CD14-positive monocyte (primary cell): ENCODE measurements at regions not wholly inside any gene's neighbourhood (a gene's known extent, or its start where the extent isn't known, plus 50 kb on each side); places are given as distances from the start of the nearest gene placed in this dataset.

Source experiments
- DNase-seq, 3 donors: peaks; one replicate each; pipeline ENCODE4 v3.0.0-alpha.2; 2011 to 2022
- H2AFZ ChIP-seq: 2 replicates; pipeline ENCODE4 v1.6.0; 2012; ENCODE audit warnings: mild to moderate bottlenecking, low read depth, low read length, inconsistent platforms; ENCODE audit not compliant: insufficient read depth, poor library complexity, severe bottlenecking
- H3K27ac ChIP-seq, 2 donors: 1 replicate in 1 of 2; 2 replicates in 1 of 2; pipeline ENCODE4 v1.5.1; 2012 to 2013; ENCODE audit warnings: low read length in 2 of 2, control low read depth in 1 of 2, inconsistent platforms in 1 of 2, low read depth in 1 of 2, mild to moderate bottlenecking in 1 of 2
- H3K27me3 ChIP-seq, 2 donors: one replicate each; pipeline versions ENCODE4 v1.6.0 to v1.6.1; 2011 to 2013; ENCODE audit warnings: low read length in 2 of 2; ENCODE audit not compliant: control insufficient read depth in 2 of 2, insufficient read depth in 2 of 2
- H3K36me3 ChIP-seq, 2 donors: replicated peaks in 1 of 2; 1 replicate in 1 of 2; 2 replicates in 1 of 2; pipeline versions ENCODE4 v1.5.1 to v1.6.1; 2012 to 2013; ENCODE audit warnings: low read length in 2 of 2, control low read depth in 1 of 2, inconsistent platforms in 1 of 2, mild to moderate bottlenecking in 1 of 2; ENCODE audit not compliant: insufficient read depth in 2 of 2, control insufficient read depth in 1 of 2
- H3K4me1 ChIP-seq, 2 donors: 1 replicate in 1 of 2; 2 replicates in 1 of 2; pipeline versions ENCODE4 v1.5.1 to v1.6.1; 2012 to 2013; ENCODE audit warnings: low read length in 2 of 2, control low read depth in 1 of 2, inconsistent platforms in 1 of 2, mild to moderate bottlenecking in 1 of 2, moderate library complexity in 1 of 2; ENCODE audit not compliant: insufficient read depth in 2 of 2, control insufficient read depth in 1 of 2
- H3K4me2 ChIP-seq: replicated peaks from 2 replicates; pipeline ENCODE3; 2012; ENCODE audit warnings: low read length, moderate library complexity, mild to moderate bottlenecking; ENCODE audit not compliant: poor library complexity, severe bottlenecking; ENCODE audit errors: extremely low read depth
- H3K4me3 ChIP-seq, 3 experiments: fragments of 200-600 bp in 1 of 3; sonication (generic) in 1 of 3; replicated peaks in 1 of 3; 1 replicate in 2 of 3; 2 replicates in 1 of 3; pipeline ENCODE4 v1.5.1; 2011 to 2013; ENCODE audit warnings: low read length in 3 of 3, mild to moderate bottlenecking in 3 of 3, control low read depth in 2 of 3, low read depth in 2 of 3, inconsistent platforms in 1 of 3, moderate library complexity in 1 of 3
- H3K79me2 ChIP-seq: 2 replicates; pipeline ENCODE4 v1.6.0; 2012; ENCODE audit warnings: mild to moderate bottlenecking, control low read depth, inconsistent platforms, low read length, moderate library complexity; ENCODE audit not compliant: insufficient read depth
- H3K9ac ChIP-seq: 2 replicates; pipeline ENCODE4 v1.6.0; 2017; ENCODE audit warnings: low read length, mild to moderate bottlenecking; ENCODE audit not compliant: insufficient read depth, poor library complexity, severe bottlenecking
- H3K9me3 ChIP-seq, 2 donors: replicated peaks in 1 of 2; 1 replicate in 1 of 2; 2 replicates in 1 of 2; pipeline versions ENCODE4 v1.5.1 to v1.6.1; 2012 to 2013; ENCODE audit warnings: low read length in 2 of 2, control low read depth in 1 of 2; ENCODE audit not compliant: control insufficient read depth in 1 of 2, insufficient read depth in 1 of 2
- H4K20me1 ChIP-seq: 2 replicates; pipeline ENCODE4 v1.6.0; 2012; ENCODE audit warnings: mild to moderate bottlenecking, low read length, control low read depth, moderate library complexity; ENCODE audit not compliant: insufficient read depth
- H3K27ac Mint-ChIP-seq, 7 donors: one replicate each; pipeline ENCODE4 v1.8.0; 2020; ENCODE audit warnings: mild to moderate bottlenecking in 7 of 7, mixed read lengths in 7 of 7, moderate library complexity in 6 of 7, inconsistent platforms in 2 of 7
- H3K27me3 Mint-ChIP-seq, 3 donors: one replicate each; pipeline ENCODE4 v1.8.0; 2021 to 2022; ENCODE audit warnings: low read depth in 3 of 3, mild to moderate bottlenecking in 3 of 3, mixed read lengths in 3 of 3, moderate library complexity in 3 of 3, inconsistent platforms in 1 of 3
- H3K36me3 Mint-ChIP-seq, 2 donors: one replicate each; pipeline ENCODE4 v1.8.0; 2020; ENCODE audit warnings: mixed read lengths in 2 of 2, inconsistent platforms in 1 of 2, mild to moderate bottlenecking in 1 of 2
- H3K4me1 Mint-ChIP-seq: one replicate; pipeline ENCODE4 v1.8.0; 2020; ENCODE audit warnings: mild to moderate bottlenecking, mixed read lengths
- H3K4me3 Mint-ChIP-seq, 2 donors: one replicate each; pipeline ENCODE4 v1.8.0; 2020; ENCODE audit warnings: mild to moderate bottlenecking in 2 of 2, mixed read lengths in 2 of 2, moderate library complexity in 1 of 2
- H3K9me3 Mint-ChIP-seq, 7 donors: one replicate each; pipeline ENCODE4 v1.8.0; 2020 to 2022; ENCODE audit warnings: mixed read lengths in 7 of 7, mild to moderate bottlenecking in 6 of 7, moderate library complexity in 6 of 7, inconsistent platforms in 2 of 7
- WGBS: methylation state at CpG from one replicate; pipeline ENCODE4 v1.1.5; 2013; ENCODE audit warnings: missing lambda C conversion rate; ENCODE audit not compliant: insufficient coverage; 5-methylcytosine and 5-hydroxymethylcytosine counted together
- intact Hi-C, 2 donors: fragments of 100-400 bp; cut with micrococcal nuclease; formaldehyde crosslinking; loops; one replicate each; pipeline versions ENCODE4 v1.15.0 to v1.15.1; 2023
- TF ChIP-seq, protein P1 (sequence below): fragments of 200-600 bp; IDR thresholded peaks from one replicate; pipeline ENCODE4 v1.8.0; 2022; ENCODE audit warnings: antibody characterized with exemption, mild to moderate bottlenecking

- Histone ChIP-seq H3K79me2 (no peaks in the 10 kb centered on the region), H3K4me3 (no peak overlapping the region), H3K9ac (no peak overlapping the region), H3K36me3 (no peaks in the 10 kb centered on the region), H2AFZ (no peak overlapping the region), H3K9me3 (no peaks in the 10 kb centered on the region), H3K4me1 (peaks cover 8 to 24% of the 10 kb centered on the region in 2 donors), H3K4me2 (no peak overlapping the region), H4K20me1 (no peaks in the 10 kb centered on the region), H3K27ac (no peak overlapping the region), H3K27me3 (no peaks in the 10 kb centered on the region)
- DNase-seq, result no peak
- TF ChIP-seq, protein P1, sequence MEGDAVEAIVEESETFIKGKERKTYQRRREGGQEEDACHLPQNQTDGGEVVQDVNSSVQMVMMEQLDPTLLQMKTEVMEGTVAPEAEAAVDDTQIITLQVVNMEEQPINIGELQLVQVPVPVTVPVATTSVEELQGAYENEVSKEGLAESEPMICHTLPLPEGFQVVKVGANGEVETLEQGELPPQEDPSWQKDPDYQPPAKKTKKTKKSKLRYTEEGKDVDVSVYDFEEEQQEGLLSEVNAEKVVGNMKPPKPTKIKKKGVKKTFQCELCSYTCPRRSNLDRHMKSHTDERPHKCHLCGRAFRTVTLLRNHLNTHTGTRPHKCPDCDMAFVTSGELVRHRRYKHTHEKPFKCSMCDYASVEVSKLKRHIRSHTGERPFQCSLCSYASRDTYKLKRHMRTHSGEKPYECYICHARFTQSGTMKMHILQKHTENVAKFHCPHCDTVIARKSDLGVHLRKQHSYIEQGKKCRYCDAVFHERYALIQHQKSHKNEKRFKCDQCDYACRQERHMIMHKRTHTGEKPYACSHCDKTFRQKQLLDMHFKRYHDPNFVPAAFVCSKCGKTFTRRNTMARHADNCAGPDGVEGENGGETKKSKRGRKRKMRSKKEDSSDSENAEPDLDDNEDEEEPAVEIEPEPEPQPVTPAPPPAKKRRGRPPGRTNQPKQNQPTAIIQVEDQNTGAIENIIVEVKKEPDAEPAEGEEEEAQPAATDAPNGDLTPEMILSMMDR, result no peak
- no peaks in the 10 kb centered on the region for H3K36me3 Mint-ChIP-seq
- H3K4me1 Mint-ChIP-seq, result peaks cover 18% of the 10 kb centered on the region
- whole genome bisulfite sequencing, result no CpG with 5 or more reads among the region's 3 CpGs
- H3K27me3 Mint-ChIP-seq, result peaks cover 0 to 4% (median 2%) of the 10 kb centered on the region in 3 donors
- intact Hi-C loops, result no loop called here
- H3K9me3 Mint-ChIP-seq, result peaks cover 0 to 1% (median 0%) of the 10 kb centered on the region in 7 donors
- no peak overlapping the region for H3K27ac Mint-ChIP-seq
- H3K4me3 Mint-ChIP-seq, result no peak overlapping the region
Observed at GRCh38 chr1:203934651-203935050, 73.3 kb downstream of the SNRPE start.

- peaks cover 12% of the 10 kb centered on the region for H3K4me1 Mint-ChIP-seq
- Histone ChIP-seq H3K4me3 (no peak overlapping the region), H3K4me1 (peaks cover 3 to 17% of the 10 kb centered on the region in 2 donors), H3K36me3 (no peaks in the 10 kb centered on the region), H3K4me2 (no peak overlapping the region), H3K79me2 (no peaks in the 10 kb centered on the region), H3K9ac (no peak overlapping the region), H2AFZ (no peak overlapping the region), H3K27me3 (no peaks in the 10 kb centered on the region), H4K20me1 (no peaks in the 10 kb centered on the region), H3K27ac (no peak overlapping the region), H3K9me3 (no peaks in the 10 kb centered on the region)
- TF ChIP-seq, protein P1, result no peak
- H3K9me3 Mint-ChIP-seq, result peaks cover 0 to 1% (median 0%) of the 10 kb centered on the region in 7 donors
- no peak overlapping the region for H3K4me3 Mint-ChIP-seq
- intact Hi-C loops, result no loop called here
- DNase-seq, result no peak
- H3K36me3 Mint-ChIP-seq, result no peaks in the 10 kb centered on the region
- peaks cover 0 to 4% (median 2%) of the 10 kb centered on the region in 3 donors for H3K27me3 Mint-ChIP-seq
- H3K27ac Mint-ChIP-seq, result no peak overlapping the region
- WGBS, result 93% methylated on average over 2 of the region's 2 CpGs
Observed at GRCh38 chr1:203935321-203935720, 73.9 kb downstream of the SNRPE start.
